RWPE1 (cell line): ENCODE measurements at regions not wholly inside any gene's neighbourhood (a gene's known extent, or its start where the extent isn't known, plus 50 kb on each side); places are given as distances from the start of the nearest gene placed in this dataset.

Experiments
- CTCF ChIA-PET: fragments of 350-600 bp; sonication (Branson Sonifier 250); formaldehyde crosslinking; extraction: SDS; loops from one replicate; lab custom pipeline; 2021; lab: Yijun Ruan, JAX
- POLR2A ChIA-PET: fragments of 400-600 bp; formaldehyde crosslinking; extraction: SDS; loops from one replicate; lab custom pipeline; 2020; ENCODE audit warnings: antibody characterized with exemption; ENCODE audit not compliant: low non-redundant PET; lab: Yijun Ruan, JAX
- DNase-seq: peaks from one replicate; pipeline ENCODE4 v3.0.0; 2012; ENCODE audit warnings: low spot score
- H3K27ac ChIP-seq: fragments of 450-650 bp; 2 replicates; pipeline ENCODE4 v1.5.1; 2017
- CTCF ChIP-seq: fragments of 450-650 bp; conservative IDR thresholded peaks from 2 replicates; pipeline ENCODE4 v1.5.1; 2017; ENCODE audit warnings: low read depth, mild to moderate bottlenecking

- ChIA-PET POLR2A (no interaction called here), CTCF (no interaction called here)
- no peak for DNase-seq
- no peak overlapping the region for H3K27ac ChIP-seq
- no peak for TF ChIP-seq CTCF
These were observed 542.6 kb downstream of the TOX3 start for GRCh38 chr16:52004343-52004742.

DNA sequence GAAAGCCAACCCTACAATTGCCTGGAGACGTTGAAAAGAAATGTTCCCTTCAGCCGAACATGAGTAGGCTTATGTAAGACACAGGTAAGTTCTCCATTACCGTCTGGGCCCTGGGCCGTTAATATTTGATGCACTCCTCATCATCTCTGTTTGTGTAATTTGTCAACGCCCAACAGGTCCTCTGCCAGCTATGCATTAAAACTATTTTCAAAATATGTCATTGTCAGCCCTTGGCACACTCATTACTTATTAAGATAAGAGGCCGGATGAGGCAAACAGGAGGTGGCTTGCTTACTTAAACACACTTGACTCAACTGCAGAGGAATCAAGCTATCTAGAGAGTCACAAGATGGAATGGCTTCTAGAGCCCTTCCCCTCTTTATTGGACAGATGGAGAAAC lies 544.9 kb downstream of the TOX3 start:
- no peak for DNase-seq
- CTCF ChIA-PET, result no interaction called here
- POLR2A ChIA-PET, result no interaction called here
- no peak overlapping the region for H3K27ac ChIP-seq
- no peak for TF ChIP-seq CTCF

DNA sequence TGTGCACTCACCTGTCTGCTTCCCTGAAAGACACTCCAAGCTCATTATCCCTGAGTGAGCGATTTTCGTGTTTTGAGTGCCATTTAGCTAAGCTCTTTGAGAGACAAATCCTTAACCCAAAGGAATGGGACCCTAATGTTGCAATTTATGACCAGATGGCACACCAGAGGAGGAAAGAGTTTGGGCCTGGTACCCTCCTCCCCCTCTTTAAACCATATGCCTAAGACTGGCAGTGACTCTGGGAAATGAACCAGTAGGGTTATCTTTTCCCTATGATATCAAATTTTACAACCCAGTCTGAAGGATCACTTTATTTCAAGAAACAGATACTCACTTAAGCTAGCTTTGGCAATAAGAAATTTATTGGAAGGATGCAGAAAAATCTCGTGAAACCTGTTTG lies 550.4 kb downstream of the TOX3 start:
- H3K27ac ChIP-seq, result no peak overlapping the region
- CTCF ChIA-PET, result interaction anchor here (0.6 kb wide), 1 partner anchor 197 kb away, joined by 3 read pairs; no protein-coding TSS in a partner anchor
- POLR2A ChIA-PET, result no interaction called here
- DNase-seq, result no peak
- TF ChIP-seq CTCF, result no peak

DNA sequence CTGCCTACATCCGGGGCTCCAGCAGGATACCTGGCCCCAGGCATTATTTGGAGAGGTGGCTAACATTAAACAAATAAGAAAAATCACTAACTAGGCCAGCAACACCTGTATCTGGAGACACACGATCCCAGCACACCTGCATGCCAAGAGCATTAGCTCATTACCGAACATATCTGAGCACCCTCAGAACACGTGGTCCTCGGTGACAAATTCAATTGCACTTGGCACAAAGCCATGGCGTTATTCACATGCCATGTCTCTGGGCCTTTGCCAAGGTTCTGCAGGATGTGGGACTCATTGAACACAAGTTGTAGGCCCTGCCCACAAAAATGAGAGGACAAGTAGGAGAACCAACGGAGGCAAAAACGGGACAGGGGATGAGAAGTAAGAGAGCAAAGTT lies 552.3 kb downstream of the TOX3 start:
- no peak for TF ChIP-seq CTCF
- peak; percentile 84 for DNase-seq
- ChIA-PET POLR2A (no interaction called here), CTCF (interaction anchor here (0.6 kb wide), 1 partner anchor 264 kb away, joined by 3 read pairs; no protein-coding TSS in a partner anchor)
- H3K27ac ChIP-seq, result no peak overlapping the region

DNA sequence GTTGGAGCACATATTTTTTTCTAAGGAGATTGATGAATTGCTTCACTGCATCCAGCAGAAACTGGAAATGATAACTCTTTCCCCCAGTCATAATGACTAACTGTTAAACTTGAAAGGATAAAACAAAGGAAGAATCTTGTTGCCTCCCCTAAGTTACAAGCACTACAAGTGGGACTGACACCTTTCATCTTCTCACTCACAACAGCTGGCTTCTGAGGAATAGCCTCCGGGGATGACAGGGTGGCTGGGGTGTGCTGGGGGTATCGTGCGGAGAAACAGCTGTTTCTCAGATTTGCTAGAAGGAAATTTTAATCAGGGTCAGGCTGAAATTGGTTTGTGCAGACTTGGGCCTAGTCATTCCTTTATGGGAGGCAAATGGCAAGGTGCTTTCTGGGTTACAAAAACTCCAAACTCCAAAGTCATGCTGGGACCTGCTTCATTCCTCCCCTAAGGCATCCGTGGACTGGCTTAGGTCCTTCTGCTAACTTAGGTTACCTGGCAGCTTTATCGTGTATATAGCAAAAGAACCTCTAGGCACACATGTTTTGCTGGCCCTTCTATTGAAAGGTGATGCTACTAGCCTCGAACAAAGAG lies 557.2 kb downstream of the TOX3 start:
- no peak overlapping the region for H3K27ac ChIP-seq
- ChIA-PET CTCF (no interaction called here), POLR2A (no interaction called here)
- no peak for TF ChIP-seq CTCF
- DNase-seq, result peak; percentile 11

DNA sequence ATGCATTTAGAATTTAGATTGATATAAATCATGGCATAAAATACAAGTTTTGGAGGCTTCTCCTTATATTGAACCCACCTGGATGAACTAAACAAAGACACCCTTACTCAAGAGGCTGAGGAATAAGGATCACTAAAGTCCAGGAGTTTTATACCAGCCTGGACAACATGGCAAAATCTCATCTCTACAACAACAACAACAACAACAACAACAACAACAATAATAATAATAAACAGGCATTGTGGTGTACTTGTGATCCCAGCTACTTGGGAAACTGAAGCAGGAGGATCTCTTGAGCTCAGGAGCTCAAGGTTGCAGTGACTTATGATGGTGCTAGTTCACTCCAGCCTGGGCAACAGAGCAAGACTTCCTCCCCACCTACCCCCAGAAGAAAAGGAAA lies 558.0 kb downstream of the TOX3 start:
- TF ChIP-seq CTCF, result no peak
- no peak overlapping the region for H3K27ac ChIP-seq
- POLR2A ChIA-PET, result no interaction called here
- no peak for DNase-seq
- CTCF ChIA-PET, result no interaction called here

DNA sequence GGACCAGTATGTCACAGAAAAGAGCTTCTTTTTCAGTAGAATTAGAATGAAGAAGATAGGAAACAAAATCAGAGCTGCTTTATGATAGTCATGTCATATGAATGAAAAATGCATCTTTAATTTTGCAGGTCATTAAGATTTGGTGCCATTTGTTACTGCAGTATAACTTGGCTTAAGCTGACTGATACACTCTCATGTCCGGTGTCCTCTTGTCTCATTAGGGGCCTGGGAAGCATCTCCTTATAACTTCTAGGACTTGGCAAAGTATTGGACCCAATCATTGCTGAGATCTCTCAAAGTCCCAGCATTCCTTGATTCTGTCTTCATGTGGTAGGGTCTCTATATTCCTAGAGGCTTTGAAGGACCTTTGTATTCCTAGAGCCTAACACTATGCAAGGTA lies 559.4 kb downstream of the TOX3 start:
- ChIA-PET POLR2A (no interaction called here), CTCF (interaction anchor here (0.6 kb wide), 1 partner anchor 565 kb away, joined by 3 read pairs; no protein-coding TSS in a partner anchor)
- TF ChIP-seq CTCF, result no peak
- DNase-seq, result no peak
- H3K27ac ChIP-seq, result no peak overlapping the region
